ACC112 (cell line): ENCODE measurements at regions not wholly inside any gene's neighbourhood (a gene's known extent, or its start where the extent isn't known, plus 50 kb on each side); places are given as distances from the start of the nearest gene placed in this dataset.

ENCODE experiments used
- H2AFZ ChIP-seq: fragments of 200-600 bp; sonication (generic); one replicate; pipeline ENCODE4 v1.6.0; 2017; ENCODE audit warnings: antibody characterized with exemption, low read length; ENCODE audit not compliant: unreplicated experiment
- H3K27ac ChIP-seq: fragments of 200-600 bp; sonication (generic); 2 replicates; pipeline ENCODE4 v1.5.1; 2014; ENCODE audit warnings: low read depth, mild to moderate bottlenecking, antibody characterized with exemption, low read length, moderate library complexity
- H3K27me3 ChIP-seq: fragments of 200-600 bp; sonication (generic); 2 replicates; pipeline ENCODE4 v1.6.1; 2014; ENCODE audit warnings: mild to moderate bottlenecking, antibody characterized with exemption, low read length, moderate library complexity, mixed read lengths; ENCODE audit not compliant: insufficient read depth
- H3K36me3 ChIP-seq: fragments of 200-600 bp; sonication (generic); 2 replicates; pipeline ENCODE4 v1.6.1; 2016; ENCODE audit warnings: mild to moderate bottlenecking, antibody characterized with exemption, low read length, moderate library complexity, mixed read lengths; ENCODE audit not compliant: insufficient read depth
- H3K4me1 ChIP-seq: fragments of 200-600 bp; sonication (generic); one replicate; pipeline ENCODE4 v1.6.1; 2016; ENCODE audit warnings: low read length, mixed read lengths; ENCODE audit not compliant: insufficient read depth, unreplicated experiment, control insufficient read depth
- H3K4me3 ChIP-seq: fragments of 200-600 bp; sonication (generic); 2 replicates; pipeline ENCODE4 v1.5.1; 2014; ENCODE audit warnings: mild to moderate bottlenecking, low read depth, low read length
- H3K79me2 ChIP-seq: fragments of 200-600 bp; sonication (generic); one replicate; pipeline ENCODE4 v1.6.0; 2016; ENCODE audit warnings: low read length; ENCODE audit not compliant: control insufficient read depth, unreplicated experiment, insufficient read depth

DNA sequence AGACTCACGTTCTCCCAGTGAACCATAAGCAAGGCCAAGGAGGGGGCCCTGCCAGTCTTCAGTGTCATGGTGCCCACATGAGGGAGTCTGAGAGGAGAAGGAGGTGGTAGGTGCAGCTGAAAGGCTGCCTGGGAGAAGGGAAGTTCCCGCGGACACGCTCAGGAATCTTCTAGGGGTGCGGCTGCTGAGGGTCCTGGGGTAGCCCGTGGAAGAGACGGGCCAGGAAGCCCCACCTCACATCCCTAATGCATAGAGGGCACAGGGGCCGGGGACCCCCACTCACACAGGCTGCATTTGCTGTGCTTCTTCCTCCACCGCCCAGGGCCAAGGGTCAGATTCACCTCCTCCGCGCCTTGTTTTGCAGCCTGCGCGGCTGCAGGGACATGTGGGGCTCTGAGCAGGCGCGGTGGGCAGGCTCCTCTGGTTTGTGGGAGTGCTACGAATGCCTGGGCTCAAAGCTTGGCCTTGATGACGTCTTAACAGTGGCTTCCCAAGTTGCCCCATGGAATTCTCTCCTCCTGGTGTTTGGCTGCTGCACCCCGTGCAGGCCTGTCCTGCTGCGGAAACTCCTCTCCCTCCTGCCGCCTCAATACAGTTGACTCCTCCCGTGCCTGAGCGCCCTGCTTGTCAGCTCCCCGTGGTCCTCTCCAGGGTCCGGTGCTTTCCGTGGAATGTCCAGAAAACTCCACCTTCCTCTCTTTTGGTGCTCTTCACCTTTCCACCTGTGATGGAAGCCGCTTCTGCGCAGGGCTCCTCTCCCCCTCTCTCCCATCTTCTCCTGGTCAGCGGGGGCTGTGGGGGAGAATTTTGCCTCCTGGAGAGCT lies 95.7 kb downstream of the VAPA start:
- H3K27me3 ChIP-seq: peaks cover 8% of the 10 kb centered on the region; the same call in 1 of the 2 replicates
- no peak overlapping the region for H3K27ac ChIP-seq
- H3K4me3 ChIP-seq: no peak overlapping the region
- peaks cover 11% of the 10 kb centered on the region for H3K4me1 ChIP-seq
- no peaks in the 10 kb centered on the region for H3K36me3 ChIP-seq
- no peaks in the 10 kb centered on the region for H3K79me2 ChIP-seq
- no peak overlapping the region for H2AFZ ChIP-seq

DNA sequence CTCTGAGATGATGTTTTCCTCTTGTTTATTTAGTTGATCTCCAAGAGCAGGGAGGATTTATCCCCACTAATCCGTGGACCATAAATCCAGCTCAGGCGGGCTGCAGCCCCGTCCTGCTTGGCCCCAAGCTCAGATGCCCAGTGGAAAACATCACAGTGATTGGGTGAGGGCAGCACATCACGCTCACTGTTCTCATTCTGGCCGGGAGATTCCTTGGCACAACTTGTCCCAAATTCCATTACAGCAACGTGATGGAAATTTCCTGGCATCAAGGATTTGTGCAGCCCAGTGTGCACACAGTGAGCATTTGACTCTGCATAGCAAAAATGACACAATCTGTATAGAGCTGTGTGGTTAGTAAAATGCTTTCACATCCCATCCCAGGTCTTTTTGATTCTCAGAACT lies 96.8 kb downstream of the VAPA start:
- H2AFZ ChIP-seq: no peak overlapping the region
- H3K27me3 ChIP-seq: peaks cover 6% of the 10 kb centered on the region; the same call in 1 of the 2 replicates
- peaks cover 22% of the 10 kb centered on the region for H3K4me1 ChIP-seq
- H3K79me2 ChIP-seq: no peaks in the 10 kb centered on the region
- H3K36me3 ChIP-seq: no peaks in the 10 kb centered on the region
- no peak overlapping the region for H3K4me3 ChIP-seq
- H3K27ac ChIP-seq: peak overlapping the region; percentile 14; the same call in 1 of the 2 replicates

DNA sequence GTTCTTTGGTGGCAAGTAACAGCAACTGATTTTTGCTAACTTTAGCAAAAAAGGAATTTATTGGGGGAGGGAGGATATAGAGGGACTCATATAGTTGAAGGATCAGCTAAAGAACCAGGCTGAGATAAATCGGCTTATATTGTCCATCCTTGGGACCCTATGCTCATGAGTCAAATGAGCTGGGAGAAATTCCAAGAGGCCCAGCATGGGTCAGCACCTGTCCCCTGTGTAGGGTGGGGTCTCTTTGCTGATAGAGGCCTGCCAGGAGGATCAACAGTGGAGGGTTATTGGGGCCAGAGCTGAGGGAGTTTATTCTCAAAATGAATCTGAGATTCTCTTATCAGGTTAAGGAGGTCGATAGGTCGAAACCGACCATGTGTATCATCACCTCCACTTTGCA lies 97.2 kb downstream of the VAPA start:
- H3K79me2 ChIP-seq: no peaks in the 10 kb centered on the region
- peaks cover 27% of the 10 kb centered on the region for H3K4me1 ChIP-seq
- H3K27me3 ChIP-seq: 0 out of 2 replicates have a peak, but pooled peaks cover 4% of the 10 kb centered on the region
- H2AFZ ChIP-seq: no peak overlapping the region
- H3K27ac ChIP-seq: 0 out of 2 replicates have a peak overlapping the region, but pooled peaks have one; percentile 14
- H3K4me3 ChIP-seq: no peak overlapping the region
- H3K36me3 ChIP-seq: no peaks in the 10 kb centered on the region

DNA sequence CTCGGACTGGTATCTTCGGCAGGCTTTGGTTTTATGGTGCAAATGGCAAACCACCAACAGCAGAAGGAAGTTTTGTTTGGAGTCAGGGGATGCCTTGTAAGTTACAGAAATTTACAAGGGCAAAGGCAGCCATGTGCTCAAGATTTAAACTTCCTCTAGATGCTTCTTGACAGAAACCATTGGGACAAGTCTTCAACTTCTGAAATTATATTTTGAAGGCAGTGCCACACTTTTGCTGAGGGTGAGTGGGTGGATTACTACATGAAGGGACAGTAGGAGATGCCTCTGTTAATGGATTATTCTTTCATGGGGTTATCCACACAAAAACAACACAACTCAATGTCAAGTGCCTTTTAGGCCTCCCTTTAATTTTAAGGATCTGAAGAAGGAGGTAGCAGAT lies 97.9 kb downstream of the VAPA start:
- Histone ChIP-seq H3K4me3 (no peak overlapping the region), H3K27ac (no peak overlapping the region), H2AFZ (no peak overlapping the region), H3K27me3 (0 out of 2 replicates have a peak, but pooled peaks cover 4% of the 10 kb centered on the region), H3K79me2 (no peaks in the 10 kb centered on the region), H3K36me3 (no peaks in the 10 kb centered on the region), H3K4me1 (peaks cover 33% of the 10 kb centered on the region)

DNA sequence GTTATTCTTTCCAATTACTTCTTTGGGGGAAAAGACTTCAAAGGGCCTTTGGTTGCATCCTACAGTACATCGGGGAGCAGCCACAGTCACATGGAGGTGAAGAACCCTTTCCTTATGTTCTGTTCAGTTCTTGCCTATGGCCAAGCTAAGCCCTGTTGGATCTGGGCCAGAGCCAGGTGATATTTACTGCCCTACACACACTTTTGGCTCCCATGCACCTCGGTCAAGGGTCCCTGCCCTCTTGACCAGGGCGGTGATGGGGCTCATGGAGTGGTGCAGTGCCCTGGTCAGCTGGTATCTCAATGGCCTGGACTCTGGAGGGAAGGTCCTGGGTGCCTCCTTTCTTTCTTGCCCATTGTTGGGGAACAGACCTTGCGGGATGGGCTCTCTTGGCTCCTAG lies 98.7 kb downstream of the VAPA start:
- H3K4me1 ChIP-seq: peaks cover 38% of the 10 kb centered on the region
- H3K27ac ChIP-seq: no peak overlapping the region

DNA sequence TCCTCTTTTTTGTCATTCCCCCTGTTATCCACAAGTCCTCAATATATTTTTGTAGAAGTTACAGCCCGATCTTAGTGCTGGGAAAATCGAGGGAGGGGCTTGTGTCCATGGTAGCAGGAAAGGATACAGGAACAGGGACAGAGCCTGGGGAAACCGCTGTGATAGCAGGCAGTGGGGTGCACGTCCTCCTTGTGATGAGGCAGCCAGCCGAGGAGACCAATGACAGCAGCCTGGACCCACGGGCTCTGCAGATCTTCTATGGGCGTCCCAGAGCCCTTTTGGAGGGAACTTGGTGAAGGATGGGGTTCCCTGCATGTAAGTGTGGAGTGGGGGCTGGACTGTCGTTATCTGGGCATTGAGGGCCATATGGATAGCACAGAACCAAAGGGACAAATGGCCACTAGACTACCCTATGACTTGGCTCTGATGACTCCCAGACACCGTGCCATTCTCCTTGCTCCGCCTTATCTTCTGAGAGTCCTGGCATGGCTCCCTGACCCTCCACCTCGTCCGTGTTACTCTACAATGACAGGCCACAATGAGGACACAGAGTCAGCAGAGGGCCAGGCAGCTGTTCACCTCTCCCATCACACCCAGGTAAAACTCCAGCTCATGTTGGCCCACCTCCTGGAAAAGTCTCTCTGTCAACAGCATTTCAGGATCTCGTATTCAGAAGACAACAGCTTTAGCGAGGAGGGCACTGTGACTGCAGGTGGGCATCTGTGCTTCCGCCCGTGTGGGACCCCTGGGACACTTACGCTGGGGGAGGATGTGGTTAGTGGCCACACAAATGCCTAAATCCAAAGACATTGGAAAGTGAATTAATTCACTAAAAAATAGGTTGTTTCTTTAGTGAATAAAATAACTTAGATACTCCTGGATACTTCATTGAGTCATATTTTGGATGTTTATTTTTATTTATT lies 100.1 kb downstream of the VAPA start:
- Histone ChIP-seq H3K27ac (no peak overlapping the region), H2AFZ (no peak overlapping the region), H3K36me3 (no peaks in the 10 kb centered on the region), H3K4me1 (peaks cover 38% of the 10 kb centered on the region), H3K79me2 (no peaks in the 10 kb centered on the region), H3K27me3 (no peaks in the 10 kb centered on the region), H3K4me3 (no peak overlapping the region)

More for the DNA sequence above, 98.7 kb downstream of the VAPA start:
- Histone ChIP-seq H3K27me3 (0 out of 2 replicates have a peak, but pooled peaks cover 3% of the 10 kb centered on the region), H3K4me3 (no peak overlapping the region), H2AFZ (no peak overlapping the region), H3K36me3 (no peaks in the 10 kb centered on the region), H3K79me2 (no peaks in the 10 kb centered on the region)

DNA sequence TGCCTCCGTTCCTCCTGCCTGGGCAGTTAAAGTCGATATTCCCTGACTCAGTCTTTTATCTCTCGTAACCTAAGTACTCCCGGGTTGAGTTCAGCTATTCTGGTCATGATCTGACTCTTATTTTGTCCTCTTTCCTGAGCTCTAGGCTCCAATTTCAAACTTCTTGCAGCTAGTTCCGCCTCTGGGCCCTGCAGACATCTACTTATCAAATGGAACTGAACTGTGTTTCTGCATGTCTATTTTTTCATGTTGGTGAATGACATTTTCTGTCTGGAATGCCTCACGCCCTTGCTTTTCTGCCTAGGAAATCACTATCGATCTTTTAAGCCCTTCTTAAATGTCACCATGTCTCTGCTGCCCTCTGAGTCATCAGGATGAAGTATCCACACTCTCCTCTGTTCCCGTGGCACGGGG lies 101.5 kb downstream of the VAPA start:
- Histone ChIP-seq H2AFZ (peak overlapping the region; percentile 72), H3K27ac (peak overlapping the region; percentile 83)

DNA sequence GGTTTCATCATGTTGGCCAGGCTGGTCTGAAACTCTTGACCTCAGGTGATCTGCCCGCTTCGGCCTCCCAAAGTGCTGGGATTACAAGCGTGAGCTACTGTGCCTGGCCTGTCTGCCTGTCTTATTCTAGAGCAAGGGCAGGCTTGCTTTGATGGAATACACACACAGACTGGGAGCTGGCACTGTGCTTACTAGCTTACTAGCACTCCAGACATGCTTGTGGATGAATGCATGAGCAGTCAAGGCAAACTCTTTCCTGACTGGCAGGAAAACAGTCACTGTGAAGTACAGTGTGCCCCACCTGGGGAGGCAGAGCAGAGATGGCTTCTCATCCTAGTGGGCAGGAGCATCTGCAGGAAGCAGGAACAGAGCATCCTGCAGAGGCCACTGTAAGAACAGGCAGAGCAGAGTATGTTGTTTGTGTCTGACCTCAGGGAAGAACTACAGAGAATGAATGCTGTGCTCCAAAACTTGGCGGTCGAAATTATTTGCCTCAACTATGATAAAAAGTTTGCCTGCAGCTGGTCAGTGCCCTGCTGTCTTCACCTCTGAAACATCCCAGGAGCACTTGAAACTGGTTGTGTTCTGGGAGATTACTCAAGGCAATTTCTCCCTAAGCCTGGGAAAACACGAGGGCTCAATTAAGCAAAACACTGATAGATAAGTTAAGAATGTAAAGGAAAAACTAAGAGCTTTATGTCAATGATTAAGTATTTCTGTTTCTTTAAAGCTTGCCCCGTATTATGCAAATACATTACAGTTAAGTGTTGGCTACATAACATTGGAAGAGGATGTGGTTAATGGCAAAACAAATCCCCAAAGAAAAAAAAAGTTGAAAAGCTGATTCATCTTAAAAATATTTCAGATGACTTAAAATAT lies 102.4 kb downstream of the VAPA start:
- H2AFZ ChIP-seq: no peak overlapping the region
- no peaks in the 10 kb centered on the region for H3K79me2 ChIP-seq
- H3K4me1 ChIP-seq: peaks cover 28% of the 10 kb centered on the region
- no peaks in the 10 kb centered on the region for H3K27me3 ChIP-seq
- no peaks in the 10 kb centered on the region for H3K36me3 ChIP-seq
- H3K4me3 ChIP-seq: peak overlapping the region; percentile 10; the same call in 1 of the 2 replicates
- peak overlapping the region; percentile 83 for H3K27ac ChIP-seq

More for the DNA sequence above, 101.5 kb downstream of the VAPA start:
- H3K36me3 ChIP-seq: no peaks in the 10 kb centered on the region
- no peaks in the 10 kb centered on the region for H3K79me2 ChIP-seq
- no peaks in the 10 kb centered on the region for H3K27me3 ChIP-seq
- H3K4me3 ChIP-seq: no peak overlapping the region
- peaks cover 37% of the 10 kb centered on the region for H3K4me1 ChIP-seq

DNA sequence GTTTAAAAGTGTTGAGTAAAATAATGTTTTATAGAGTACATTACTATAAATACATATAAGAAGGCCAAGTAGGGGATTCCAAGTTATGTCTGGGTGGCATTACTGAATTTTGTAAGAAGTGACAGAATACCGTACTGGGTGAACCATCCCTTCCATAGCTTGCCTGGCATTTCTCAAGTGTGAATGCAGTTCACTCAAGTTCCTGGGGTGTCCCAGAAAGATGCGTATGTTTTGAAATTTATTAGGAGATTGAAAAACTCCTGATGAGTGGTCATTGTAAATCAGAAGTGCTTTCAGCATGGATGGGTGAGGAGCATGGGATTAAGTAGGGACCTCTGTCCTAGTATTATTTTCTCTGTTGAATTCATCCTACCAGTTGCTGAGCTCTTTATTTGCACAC lies 103.2 kb downstream of the VAPA start:
- Histone ChIP-seq H3K27ac (peak overlapping the region; percentile 83), H3K4me1 (peaks cover 27% of the 10 kb centered on the region), H3K27me3 (no peaks in the 10 kb centered on the region), H3K36me3 (no peaks in the 10 kb centered on the region), H3K4me3 (no peak overlapping the region), H3K79me2 (no peaks in the 10 kb centered on the region), H2AFZ (no peak overlapping the region)

DNA sequence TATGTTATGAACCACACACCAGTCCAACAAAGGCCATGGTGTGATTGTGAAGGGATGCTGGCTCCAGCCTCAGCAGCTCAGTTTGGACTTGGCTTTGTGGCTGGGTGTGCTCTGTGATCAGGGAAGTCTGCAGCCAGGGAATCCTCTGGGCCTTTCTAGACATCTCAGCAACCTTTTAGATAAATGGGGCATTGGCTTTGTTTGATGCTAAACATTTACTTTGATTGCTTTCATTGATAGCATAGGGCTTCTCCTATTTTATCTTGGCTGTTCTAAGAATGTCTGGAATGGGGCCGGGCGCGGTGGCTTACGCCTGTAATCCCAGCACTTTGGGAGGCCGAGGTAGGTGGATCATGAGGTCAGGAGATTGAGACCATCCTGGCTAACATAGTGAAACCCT lies 104.5 kb downstream of the VAPA start:
- H2AFZ ChIP-seq: no peak overlapping the region
- no peaks in the 10 kb centered on the region for H3K27me3 ChIP-seq
- no peaks in the 10 kb centered on the region for H3K36me3 ChIP-seq

More for the DNA sequence above, 104.5 kb downstream of the VAPA start:
- Histone ChIP-seq H3K4me3 (no peak overlapping the region), H3K4me1 (peaks cover 27% of the 10 kb centered on the region), H3K27ac (no peak overlapping the region), H3K79me2 (no peaks in the 10 kb centered on the region)
